Calu3 (cell line): ENCODE measurements at regions not wholly inside any gene's neighbourhood (a gene's known extent, or its start where the extent isn't known, plus 50 kb on each side); places are given as distances from the start of the nearest gene placed in this dataset.
A peak's percentile ranks its signal among the peaks of the same experiment; 100 is the strongest.

Experiments
- BruUV-seq: library from RNA; stranded (reverse); fragments of 400-500 nt; replicated peaks from 2 replicates; lab custom pipeline; 2021; lab: Mats Ljungman, UMichigan
- CTCF ChIA-PET: fragments of 300-600 bp; sonication (Branson Sonifier 250); formaldehyde crosslinking; loops from one replicate; lab custom pipeline; 2022; ENCODE audit warnings: antibody characterized with exemption; lab: Charles Lee
- DNase-seq: peaks from one replicate; pipeline ENCODE4 v3.0.0; 2022
- H3K27ac Mint-ChIP-seq: one replicate; pipeline ENCODE4 v1.8.0; 2022; ENCODE audit warnings: mixed read lengths; ENCODE audit not compliant: unreplicated experiment
- H3K27me3 Mint-ChIP-seq: one replicate; pipeline ENCODE4 v1.8.0; 2022; ENCODE audit warnings: mixed read lengths; ENCODE audit not compliant: unreplicated experiment
- H3K36me3 Mint-ChIP-seq: one replicate; pipeline ENCODE4 v1.8.0; 2022; ENCODE audit warnings: mild to moderate bottlenecking, moderate library complexity, mixed read lengths; ENCODE audit not compliant: insufficient read depth, unreplicated experiment
- H3K4me1 Mint-ChIP-seq: one replicate; pipeline ENCODE4 v1.8.0; 2022; ENCODE audit warnings: mild to moderate bottlenecking, low read depth, mixed read lengths; ENCODE audit not compliant: unreplicated experiment
- H3K4me3 Mint-ChIP-seq: one replicate; pipeline ENCODE4 v1.8.0; 2022; ENCODE audit warnings: mild to moderate bottlenecking, low read depth, moderate library complexity, mixed read lengths; ENCODE audit not compliant: unreplicated experiment
- H3K9me3 Mint-ChIP-seq: one replicate; pipeline ENCODE4 v1.8.0; 2022; ENCODE audit warnings: low read depth, mixed read lengths; ENCODE audit not compliant: unreplicated experiment
- intact Hi-C: fragments of 100-400 bp; cut with micrococcal nuclease; formaldehyde crosslinking; loops from one replicate; pipeline ENCODE4 v1.10.0; 2022; ENCODE audit not compliant: unreplicated experiment
- TF ChIP-seq, protein P1 (sequence below): fragments of 200-600 bp; IDR thresholded peaks from one replicate; pipeline ENCODE4 v1.8.0; 2022; ENCODE audit warnings: antibody characterized with exemption; ENCODE audit not compliant: unreplicated experiment

DNA sequence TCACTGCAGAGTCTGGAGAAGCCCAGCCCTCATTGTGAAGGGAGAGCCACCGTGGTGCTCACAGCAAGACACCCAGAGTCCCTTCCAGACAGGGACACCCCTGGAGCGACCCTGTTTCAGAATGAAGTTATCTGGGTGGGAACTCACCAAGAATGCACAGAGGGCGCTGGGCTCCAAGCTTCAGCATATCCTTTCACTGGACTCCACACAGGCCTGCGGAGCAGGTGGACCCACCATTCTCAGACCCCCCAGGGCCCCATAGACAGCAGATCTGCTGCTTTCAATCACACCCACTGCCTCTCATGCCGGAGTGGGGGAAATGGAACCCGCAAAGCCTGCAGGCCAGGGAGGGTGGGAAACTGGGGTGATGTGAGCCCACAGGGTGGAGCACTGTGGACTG lies 87.8 kb downstream of the RRM2 start:
- Mint-ChIP-seq H3K27ac (no peak overlapping the region), H3K9me3 (no peaks in the 10 kb centered on the region), H3K4me3 (no peak overlapping the region), H3K4me1 (no peaks in the 10 kb centered on the region), H3K36me3 (peaks cover 9% of the 10 kb centered on the region), H3K27me3 (no peaks in the 10 kb centered on the region)
- CTCF ChIA-PET = no interaction called here
- DNase-seq = no peak
- TF ChIP-seq, protein P1, sequence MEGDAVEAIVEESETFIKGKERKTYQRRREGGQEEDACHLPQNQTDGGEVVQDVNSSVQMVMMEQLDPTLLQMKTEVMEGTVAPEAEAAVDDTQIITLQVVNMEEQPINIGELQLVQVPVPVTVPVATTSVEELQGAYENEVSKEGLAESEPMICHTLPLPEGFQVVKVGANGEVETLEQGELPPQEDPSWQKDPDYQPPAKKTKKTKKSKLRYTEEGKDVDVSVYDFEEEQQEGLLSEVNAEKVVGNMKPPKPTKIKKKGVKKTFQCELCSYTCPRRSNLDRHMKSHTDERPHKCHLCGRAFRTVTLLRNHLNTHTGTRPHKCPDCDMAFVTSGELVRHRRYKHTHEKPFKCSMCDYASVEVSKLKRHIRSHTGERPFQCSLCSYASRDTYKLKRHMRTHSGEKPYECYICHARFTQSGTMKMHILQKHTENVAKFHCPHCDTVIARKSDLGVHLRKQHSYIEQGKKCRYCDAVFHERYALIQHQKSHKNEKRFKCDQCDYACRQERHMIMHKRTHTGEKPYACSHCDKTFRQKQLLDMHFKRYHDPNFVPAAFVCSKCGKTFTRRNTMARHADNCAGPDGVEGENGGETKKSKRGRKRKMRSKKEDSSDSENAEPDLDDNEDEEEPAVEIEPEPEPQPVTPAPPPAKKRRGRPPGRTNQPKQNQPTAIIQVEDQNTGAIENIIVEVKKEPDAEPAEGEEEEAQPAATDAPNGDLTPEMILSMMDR = no peak
- no TSS peak for BruUV-seq
- intact Hi-C loops = no loop called here

DNA sequence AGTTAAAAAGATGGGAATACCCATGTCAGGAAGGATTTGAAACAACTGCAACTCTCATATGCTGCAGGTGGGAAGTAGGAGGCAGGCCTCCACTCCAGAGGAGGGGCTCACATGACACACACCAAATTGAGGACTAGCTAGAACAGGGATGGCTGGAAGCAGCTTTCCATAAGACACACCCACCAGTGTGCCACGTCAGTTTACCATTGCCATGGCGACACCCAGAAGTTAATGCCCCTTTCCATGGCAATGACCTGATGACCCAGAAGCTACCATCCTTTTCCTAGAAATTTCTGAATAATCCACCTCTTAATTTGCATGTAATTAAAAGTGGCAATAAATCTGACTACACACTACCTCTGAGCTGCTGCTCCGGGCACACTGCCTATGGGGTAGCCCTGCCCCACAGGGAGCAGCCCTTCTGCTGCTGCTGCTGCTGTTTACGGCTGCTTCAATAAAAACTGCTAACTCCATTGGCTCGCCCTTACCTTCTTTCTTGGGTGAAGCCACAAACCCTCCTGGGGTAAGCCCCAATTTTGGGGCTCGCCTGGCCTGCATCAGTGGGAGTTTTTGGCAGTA lies 89.4 kb downstream of the RRM2 start:
- Mint-ChIP-seq H3K27ac (no peak overlapping the region), H3K9me3 (no peaks in the 10 kb centered on the region), H3K36me3 (peaks cover 9% of the 10 kb centered on the region), H3K4me3 (no peak overlapping the region), H3K27me3 (peaks cover 12% of the 10 kb centered on the region), H3K4me1 (no peaks in the 10 kb centered on the region)
- TF ChIP-seq, protein P1 = no peak
- intact Hi-C loops = no loop called here
- CTCF ChIA-PET = no interaction called here
- BruUV-seq = no TSS peak
- no peak for DNase-seq

DNA sequence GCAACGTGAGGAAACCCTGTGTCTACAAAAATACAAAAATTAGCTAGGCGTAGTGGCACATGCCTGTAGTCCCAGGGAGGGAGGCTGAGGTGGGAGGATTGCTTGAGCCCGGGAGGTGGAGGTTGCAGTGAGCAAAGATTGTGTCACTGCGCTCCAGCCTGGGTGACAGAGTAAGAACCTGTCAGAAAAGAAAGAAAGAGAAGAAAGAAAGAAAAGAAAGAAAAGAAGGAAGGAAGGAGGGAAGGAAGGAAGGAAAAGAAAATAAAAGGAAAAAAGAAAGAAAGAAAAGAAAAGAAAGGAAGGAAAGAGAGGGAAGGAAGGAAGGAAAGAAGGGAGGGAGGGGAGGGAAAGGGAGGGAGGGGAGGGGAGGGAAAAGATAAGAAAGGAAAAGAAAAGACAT lies 89.9 kb upstream of the HPCAL1 start:
- BruUV-seq = no TSS peak

DNA sequence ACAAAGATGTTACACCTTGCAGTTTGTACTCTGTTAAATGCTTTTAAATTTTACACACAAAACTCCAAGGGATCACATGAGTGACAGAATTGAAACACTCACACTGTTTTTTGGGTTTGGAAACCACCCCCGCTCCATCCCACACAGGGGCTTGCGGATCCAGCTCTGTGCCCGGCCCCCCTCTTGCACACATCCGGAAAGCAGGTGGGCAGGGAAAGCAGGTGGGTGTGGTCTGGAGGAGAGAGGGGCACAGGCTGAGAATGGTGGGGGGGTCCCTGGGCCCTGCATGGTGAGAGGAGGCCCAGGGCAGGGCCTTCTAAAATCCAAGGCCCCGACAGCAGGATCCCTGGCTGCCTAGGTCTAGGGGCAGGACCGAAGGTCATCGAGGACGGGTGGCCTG lies 88.5 kb upstream of the HPCAL1 start:
- H3K9me3 Mint-ChIP-seq = no peaks in the 10 kb centered on the region
- DNase-seq = no peak
- no TSS peak for BruUV-seq
- H3K27me3 Mint-ChIP-seq = peaks cover 18% of the 10 kb centered on the region
- peak overlapping the region; percentile 37 for H3K27ac Mint-ChIP-seq
- CTCF ChIA-PET = no interaction called here
- no peak overlapping the region for H3K4me3 Mint-ChIP-seq
- intact Hi-C loops = no loop called here
- TF ChIP-seq, protein P1 = no peak
- H3K4me1 Mint-ChIP-seq = no peaks in the 10 kb centered on the region
- H3K36me3 Mint-ChIP-seq = peaks cover 9% of the 10 kb centered on the region

More for the DNA sequence above, 89.9 kb upstream of the HPCAL1 start:
- no peaks in the 10 kb centered on the region for H3K4me1 Mint-ChIP-seq
- peaks cover 9% of the 10 kb centered on the region for H3K36me3 Mint-ChIP-seq
- H3K27me3 Mint-ChIP-seq = peaks cover 18% of the 10 kb centered on the region
- no peak overlapping the region for H3K4me3 Mint-ChIP-seq
- intact Hi-C loops = no loop called here
- TF ChIP-seq, protein P1 = no peak
- no peak for DNase-seq
- no peak overlapping the region for H3K27ac Mint-ChIP-seq
- CTCF ChIA-PET = interaction anchor here (0.6 kb wide), 2 partner anchors 53 to 90 kb away, joined by 3 read pairs; no protein-coding TSS in a partner anchor
- H3K9me3 Mint-ChIP-seq = no peaks in the 10 kb centered on the region
